Uterus (tissue), 3 donors: ENCODE measurements at regions not wholly inside any gene's neighbourhood (a gene's known extent, or its start where the extent isn't known, plus 50 kb on each side); places are given as distances from the start of the nearest gene placed in this dataset.

Source experiments
- DNase-seq, 2 donors: peaks; one replicate each; pipeline ENCODE4 v3.0.0-alpha.2; 2019 to 2020
- H3K27ac ChIP-seq, 2 donors: fragments of 200-600 bp; sonication (generic); 1 replicate in 1 of 2; 2 replicates in 1 of 2; pipeline ENCODE4 v1.5.1; 2016 to 2018
- H3K27me3 ChIP-seq, 2 donors: fragments of 200-600 bp; sonication (generic); one replicate each; pipeline ENCODE4 v1.5.1; 2018 to 2019; ENCODE audit warnings: control low read depth in 1 of 2
- H3K36me3 ChIP-seq, 2 donors: fragments of 200-600 bp; sonication (generic); one replicate each; pipeline ENCODE4 v1.5.1; 2019; ENCODE audit warnings: control low read depth in 1 of 2
- H3K4me1 ChIP-seq, 2 donors: fragments of 200-600 bp; sonication (generic); one replicate each; pipeline ENCODE4 v1.5.1; 2018 to 2019; ENCODE audit warnings: control low read depth in 1 of 2
- H3K4me3 ChIP-seq, 2 donors: fragments of 200-600 bp; sonication (generic); 1 replicate in 1 of 2; 2 replicates in 1 of 2; pipeline ENCODE4 v1.5.1; 2018 to 2019; ENCODE audit warnings: mild to moderate bottlenecking in 1 of 2
- H3K9me3 ChIP-seq, 2 donors: fragments of 200-600 bp; sonication (generic); one replicate each; pipeline ENCODE4 v1.5.1; 2019; ENCODE audit warnings: control low read depth in 1 of 2
- POLR2A ChIP-seq, 2 donors: fragments of 450-650 bp; IDR thresholded peaks; one replicate each; pipeline ENCODE4 v1.6.1; 2016; ENCODE audit warnings: antibody characterized with exemption in 2 of 2, mild to moderate bottlenecking in 1 of 2, moderate library complexity in 1 of 2
- intact Hi-C: fragments of 100-400 bp; cut with DNase I; formaldehyde crosslinking; loops from one replicate; pipeline ENCODE4 v1.15.1; 2023; ENCODE audit warnings: low total_unique reads
- TF ChIP-seq, protein P1 (sequence below), 4 experiments: fragments of 200-600 bp in 2 of 4; fragments of 450-650 bp in 2 of 4; sonication (generic) in 2 of 4; IDR thresholded peaks; one replicate each; pipeline ENCODE4 v1.5.1; 2016 to 2019; ENCODE audit warnings: antibody characterized with exemption in 4 of 4, mild to moderate bottlenecking in 2 of 4, moderate library complexity in 1 of 4
- donor health status: DM: yes; HTN: yes; CAD: no.

GRCh38 chr1:99133756-99134500, 129.3 kb upstream of the PLPPR5 start:
- no peaks in the 10 kb centered on the region for H3K9me3 ChIP-seq
- intact Hi-C loops: no loop called here
- no peaks in the 10 kb centered on the region for H3K27me3 ChIP-seq
- H3K4me3 ChIP-seq: no peak overlapping the region
- TF ChIP-seq, protein P1, sequence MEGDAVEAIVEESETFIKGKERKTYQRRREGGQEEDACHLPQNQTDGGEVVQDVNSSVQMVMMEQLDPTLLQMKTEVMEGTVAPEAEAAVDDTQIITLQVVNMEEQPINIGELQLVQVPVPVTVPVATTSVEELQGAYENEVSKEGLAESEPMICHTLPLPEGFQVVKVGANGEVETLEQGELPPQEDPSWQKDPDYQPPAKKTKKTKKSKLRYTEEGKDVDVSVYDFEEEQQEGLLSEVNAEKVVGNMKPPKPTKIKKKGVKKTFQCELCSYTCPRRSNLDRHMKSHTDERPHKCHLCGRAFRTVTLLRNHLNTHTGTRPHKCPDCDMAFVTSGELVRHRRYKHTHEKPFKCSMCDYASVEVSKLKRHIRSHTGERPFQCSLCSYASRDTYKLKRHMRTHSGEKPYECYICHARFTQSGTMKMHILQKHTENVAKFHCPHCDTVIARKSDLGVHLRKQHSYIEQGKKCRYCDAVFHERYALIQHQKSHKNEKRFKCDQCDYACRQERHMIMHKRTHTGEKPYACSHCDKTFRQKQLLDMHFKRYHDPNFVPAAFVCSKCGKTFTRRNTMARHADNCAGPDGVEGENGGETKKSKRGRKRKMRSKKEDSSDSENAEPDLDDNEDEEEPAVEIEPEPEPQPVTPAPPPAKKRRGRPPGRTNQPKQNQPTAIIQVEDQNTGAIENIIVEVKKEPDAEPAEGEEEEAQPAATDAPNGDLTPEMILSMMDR (IDR thresholded peaks at IDR 0.05): no peak
- H3K36me3 ChIP-seq: no peaks in the 10 kb centered on the region
- no peaks in the 10 kb centered on the region for H3K4me1 ChIP-seq
- no peak overlapping the region for H3K27ac ChIP-seq
- DNase-seq: no peak

DNA sequence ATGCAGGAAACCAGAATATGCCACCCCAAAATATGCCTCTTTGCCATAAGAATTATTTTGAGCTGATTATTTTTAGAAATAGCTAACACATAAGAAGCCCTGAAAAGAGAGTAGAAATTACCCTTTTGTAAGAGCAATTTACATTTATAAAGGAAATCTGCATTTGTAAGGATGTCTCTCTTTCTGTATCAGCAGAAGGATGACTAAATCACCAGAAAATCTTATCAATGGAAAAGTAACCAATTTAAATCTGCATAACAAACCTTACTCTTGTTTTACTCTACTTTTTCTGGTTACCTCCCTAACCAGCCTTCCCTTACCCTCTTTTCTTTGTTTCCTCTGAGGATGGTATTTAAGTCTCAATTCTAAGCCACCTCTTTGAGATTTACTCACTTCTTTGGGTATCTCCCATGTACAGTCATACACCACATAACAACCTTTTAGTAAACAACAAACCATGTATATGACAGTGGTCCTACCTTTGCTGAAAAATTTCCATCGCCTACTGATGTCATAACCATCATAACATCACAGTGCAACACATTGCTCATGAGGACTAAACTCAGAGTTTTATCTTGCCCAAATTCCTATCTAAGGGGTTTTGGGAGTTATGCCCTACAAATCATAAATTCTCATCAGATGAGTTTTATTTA, 126.6 kb upstream of the PLPPR4 start:
- Histone ChIP-seq H3K27me3 (no peaks in the 10 kb centered on the region), H3K9me3 (no peaks in the 10 kb centered on the region), H3K4me1 (no peaks in the 10 kb centered on the region), H3K36me3 (no peaks in the 10 kb centered on the region), H3K4me3 (no peak overlapping the region), H3K27ac (no peak overlapping the region)
- DNase-seq: no peak
- intact Hi-C loops: no loop called here
- TF ChIP-seq, protein P1 (IDR thresholded peaks at IDR 0.05): no peak
- TF ChIP-seq POLR2A (IDR thresholded peaks at IDR 0.05): no peak

- no peak for DNase-seq
- Histone ChIP-seq H3K4me3 (no peak overlapping the region), H3K36me3 (no peaks in the 10 kb centered on the region), H3K9me3 (no peaks in the 10 kb centered on the region), H3K4me1 (no peaks in the 10 kb centered on the region), H3K27ac (no peak overlapping the region), H3K27me3 (no peaks in the 10 kb centered on the region)
- intact Hi-C loops: no loop called here
- no peak for TF ChIP-seq POLR2A (IDR thresholded peaks at IDR 0.05)
- TF ChIP-seq, protein P1 (IDR thresholded peaks at IDR 0.05): no peak
Measured at GRCh38 chr1:99139876-99140275, 124.4 kb upstream of the PLPPR4 start.

GRCh38 chr1:99146129-99146848, 118.0 kb upstream of the PLPPR4 start:
- Histone ChIP-seq H3K36me3 (no peaks in the 10 kb centered on the region), H3K27me3 (no peaks in the 10 kb centered on the region), H3K9me3 (no peaks in the 10 kb centered on the region), H3K4me3 (no peak overlapping the region), H3K27ac (no peak overlapping the region), H3K4me1 (no peaks in the 10 kb centered on the region)
- intact Hi-C loops: no loop called here
- TF ChIP-seq, protein P1 (IDR thresholded peaks at IDR 0.05): no peak
- no peak for TF ChIP-seq POLR2A (IDR thresholded peaks at IDR 0.05)
- no peak for DNase-seq

- no peak for DNase-seq
- Histone ChIP-seq H3K27me3 (no peaks in the 10 kb centered on the region), H3K9me3 (no peaks in the 10 kb centered on the region), H3K27ac (no peak overlapping the region), H3K4me3 (no peak overlapping the region), H3K36me3 (no peaks in the 10 kb centered on the region), H3K4me1 (no peaks in the 10 kb centered on the region)
- intact Hi-C loops: no loop called here
- no peak for TF ChIP-seq POLR2A (IDR thresholded peaks at IDR 0.05)
- TF ChIP-seq, protein P1 (IDR thresholded peaks at IDR 0.05): no peak
Measured at GRCh38 chr1:99149952-99150351, 114.3 kb upstream of the PLPPR4 start.
